HL-60 (cell line): ENCODE measurements at regions not wholly inside any gene's neighbourhood (a gene's known extent, or its start where the extent isn't known, plus 50 kb on each side); places are given as distances from the start of the nearest gene placed in this dataset.

Experiments used
- CTCF ChIP-seq: IDR thresholded peaks from one replicate; pipeline ENCODE4 v1.5.1; 2011; ENCODE audit warnings: low read length, control low read depth, inconsistent platforms; ENCODE audit not compliant: insufficient read depth
- GABPA ChIP-seq: IDR thresholded peaks from 2 replicates; pipeline ENCODE4 v1.6.1; 2012; ENCODE audit warnings: low read depth
- POLR2AphosphoS5 ChIP-seq: IDR thresholded peaks from 2 replicates; pipeline ENCODE4 v1.6.1; 2012; ENCODE audit warnings: low read depth
- REST ChIP-seq: IDR thresholded peaks from 2 replicates; pipeline ENCODE4 v1.6.1; 2012; ENCODE audit warnings: low read depth; ENCODE audit not compliant: insufficient replicate concordance

DNA sequence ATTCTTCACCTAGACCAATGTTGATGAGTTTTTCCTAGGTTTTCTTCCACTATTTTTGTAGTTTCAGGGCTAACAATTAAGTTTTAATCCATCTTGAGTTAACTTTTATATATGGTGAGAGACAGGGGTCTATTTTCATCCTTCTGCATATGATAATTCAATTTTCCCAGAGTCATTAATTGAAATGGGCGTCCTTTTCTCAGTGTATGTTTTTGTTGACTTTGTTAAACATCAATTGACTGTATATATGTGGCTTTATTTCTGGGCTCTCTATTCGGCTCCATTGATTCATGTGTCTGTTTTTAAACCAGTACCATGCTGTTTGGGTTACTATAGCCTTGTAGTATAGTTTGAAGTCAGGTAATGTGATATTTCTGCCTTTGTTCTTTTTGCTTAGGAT is 282.1 kb downstream of the INSC start:
- TF ChIP-seq POLR2AphosphoS5, result no peak
- no peak for TF ChIP-seq CTCF
- TF ChIP-seq GABPA, result no peak
- TF ChIP-seq REST, result no peak
